CD4-positive, alpha-beta T cell treated with Interleukin-4 for 1 hour (primary cell): ENCODE measurements at regions not wholly inside any gene's neighbourhood (a gene's known extent, or its start where the extent isn't known, plus 50 kb on each side); places are given as distances from the start of the nearest gene placed in this dataset.

Experiments used
- DNase-seq, 2 donors: peaks; one replicate each; pipeline ENCODE4 v3.0.0-alpha.2; 2020 to 2022

GRCh38 chr5:3654515-3654914, 58.9 kb downstream of the IRX1 start:
- no peak for DNase-seq

DNA sequence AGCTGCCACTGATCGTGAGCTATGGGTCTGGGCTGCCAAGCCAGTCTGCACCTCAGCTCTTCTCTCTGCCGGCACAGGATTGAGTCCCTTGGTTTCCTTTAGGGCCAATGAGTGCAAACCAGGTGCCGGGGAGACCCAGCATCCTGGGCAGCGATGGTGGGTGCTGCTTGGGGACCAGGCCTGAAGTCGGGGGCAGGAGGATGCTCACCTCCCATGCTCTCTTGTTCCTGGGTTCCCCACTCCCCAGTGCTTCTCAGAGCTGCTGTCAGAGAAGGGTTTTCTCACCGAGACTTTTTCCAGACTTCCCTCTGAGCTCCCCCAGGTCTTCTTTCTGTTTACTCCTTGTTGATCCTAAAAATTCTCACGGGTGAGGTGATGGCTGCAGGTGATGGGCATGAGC, 61.2 kb downstream of the IRX1 start:
- no peak for DNase-seq

- no peak for DNase-seq
These were observed 61.9 kb downstream of the IRX1 start for GRCh38 chr5:3657364-3658022.

DNA sequence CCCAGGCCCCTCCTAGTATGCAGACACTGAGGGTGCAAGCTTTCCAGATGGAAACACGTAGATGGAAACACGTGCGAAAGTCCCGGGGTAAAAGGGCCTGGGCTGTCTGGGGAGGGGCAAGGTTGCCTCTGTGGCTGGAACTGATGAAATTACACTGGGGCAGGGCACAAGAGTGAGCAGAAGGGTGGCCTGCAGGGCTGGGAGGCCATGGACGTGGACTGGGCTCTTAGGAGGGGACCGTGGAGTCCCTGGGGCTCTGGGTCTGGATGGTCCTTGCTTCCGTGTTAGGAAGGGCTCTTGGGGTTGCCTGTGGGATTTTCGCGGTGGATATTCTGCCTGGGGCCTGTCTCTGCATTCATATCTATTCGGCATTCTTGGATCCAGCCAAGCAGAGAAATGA, 63.3 kb downstream of the IRX1 start:
- DNase-seq: no peak

GRCh38 chr5:3659907-3660306, 64.3 kb downstream of the IRX1 start:
- DNase-seq: no peak

- DNase-seq: no peak
These were observed 65.0 kb downstream of the IRX1 start for GRCh38 chr5:3660630-3661029.

- no peak for DNase-seq
These were observed 66.2 kb downstream of the IRX1 start for GRCh38 chr5:3661755-3662296.

- DNase-seq: no peak
These were observed 66.7 kb downstream of the IRX1 start for GRCh38 chr5:3662344-3662743.

- no peak for DNase-seq
These were observed 75.7 kb downstream of the IRX1 start for GRCh38 chr5:3671337-3671736.

DNA sequence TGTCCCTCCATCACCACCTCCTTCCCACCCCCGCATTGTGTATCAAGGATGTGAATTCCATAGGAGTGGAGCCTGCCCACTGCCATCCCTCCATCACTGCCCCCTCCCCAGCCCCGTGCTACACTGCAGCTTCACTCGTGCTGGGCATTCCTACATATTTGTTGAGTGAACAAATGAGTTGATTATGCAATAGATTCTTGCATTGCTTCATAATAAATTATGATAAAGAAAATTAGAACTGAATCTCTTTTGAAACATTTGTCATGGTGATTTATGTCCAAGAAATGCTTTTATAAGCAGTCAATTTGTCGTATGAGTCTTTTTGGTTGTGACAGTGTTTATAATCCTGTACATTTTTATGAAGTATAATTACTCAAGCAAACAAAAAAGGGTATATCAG, 83.2 kb downstream of the IRX1 start:
- DNase-seq: no peak

GRCh38 chr5:3680821-3681220, 85.2 kb downstream of the IRX1 start:
- DNase-seq: no peak

DNA sequence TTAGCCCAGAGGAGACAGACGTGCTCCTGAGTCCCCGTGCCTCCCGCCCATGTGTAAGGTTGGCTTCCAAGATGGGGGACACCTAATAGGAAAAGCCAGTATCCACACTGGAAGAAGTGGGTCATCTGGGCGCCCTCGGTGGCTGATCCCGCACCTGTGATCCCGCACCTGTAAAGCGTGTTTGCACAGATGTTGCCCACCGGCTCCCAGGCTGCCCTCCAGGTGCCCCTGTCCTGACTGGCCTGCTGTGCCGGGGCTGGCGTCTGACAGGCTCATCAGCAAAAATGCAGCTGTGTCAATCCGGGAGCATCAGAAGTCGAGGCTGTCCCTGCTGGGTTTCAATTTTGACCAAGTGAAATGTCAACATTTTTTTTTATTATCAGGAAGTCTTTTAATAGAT, 88.5 kb downstream of the IRX1 start:
- DNase-seq: no peak

- no peak for DNase-seq
These were observed 89.2 kb downstream of the IRX1 start for GRCh38 chr5:3684771-3685354.

GRCh38 chr5:3694819-3695218, 99.2 kb downstream of the IRX1 start:
- no peak for DNase-seq

GRCh38 chr5:3695818-3696217, 100.2 kb downstream of the IRX1 start:
- no peak for DNase-seq

- no peak for DNase-seq
These were observed 102.8 kb downstream of the IRX1 start for GRCh38 chr5:3698412-3698811.

- no peak for DNase-seq
These were observed 106.1 kb downstream of the IRX1 start for GRCh38 chr5:3701694-3702093.

GRCh38 chr5:3704661-3705060, 109.0 kb downstream of the IRX1 start:
- DNase-seq: no peak

GRCh38 chr5:3709068-3709716, 113.6 kb downstream of the IRX1 start:
- DNase-seq: no peak

GRCh38 chr5:3709717-3710348, 114.2 kb downstream of the IRX1 start:
- DNase-seq: no peak

- no peak for DNase-seq
These were observed 119.4 kb downstream of the IRX1 start for GRCh38 chr5:3715062-3715461.

- DNase-seq: no peak
These were observed 134.0 kb downstream of the IRX1 start for GRCh38 chr5:3729631-3730030.

GRCh38 chr5:3734632-3735031, 139.0 kb downstream of the IRX1 start:
- no peak for DNase-seq

- DNase-seq: no peak
These were observed 140.8 kb downstream of the IRX1 start for GRCh38 chr5:3736466-3736865.
